ENCODE measurements at regions not wholly inside any gene's neighbourhood (a gene's known extent, or its start where the extent isn't known, plus 50 kb on each side); places are given as distances from the start of the nearest gene placed in this dataset.

- TF ChIP-seq OSR1 (CRISPR knock-in tag; IDR thresholded peaks at IDR 0.05) (no peak), ARNTL (CRISPR knock-in tag; IDR thresholded peaks at IDR 0.05; ENCODE audit: borderline replicate concordance, low read depth) (no peak), PPARA (CRISPR knock-in tag; IDR thresholded peaks at IDR 0.05; ENCODE audit: borderline replicate concordance) (no peak), BACH2 (CRISPR knock-in tag; IDR thresholded peaks at IDR 0.05; ENCODE audit: borderline replicate concordance) (no peak), ISL1 (CRISPR knock-in tag; IDR thresholded peaks at IDR 0.05) (no peak), SNAI2 (CRISPR knock-in tag; IDR thresholded peaks at IDR 0.05) (no peak), TSHZ2 (CRISPR knock-in tag; IDR thresholded peaks at IDR 0.05) (no peak), CSRNP3 (CRISPR knock-in tag; IDR thresholded peaks at IDR 0.05) (no peak), TCF4 (CRISPR knock-in tag; IDR thresholded peaks at IDR 0.05; ENCODE audit: borderline replicate concordance) (no peak), ESRRG (CRISPR knock-in tag; IDR thresholded peaks at IDR 0.05) (no peak), POU6F1 (CRISPR knock-in tag; IDR thresholded peaks at IDR 0.05; ENCODE audit: borderline replicate concordance, low read depth) (no peak), PATZ1 (CRISPR knock-in tag; IDR thresholded peaks at IDR 0.05; ENCODE audit: borderline replicate concordance) (no peak), TOX (CRISPR knock-in tag; IDR thresholded peaks at IDR 0.05; ENCODE audit: borderline replicate concordance) (no peak), CSDC2 (CRISPR knock-in tag; IDR thresholded peaks at IDR 0.05) (no peak), GLIS3 (CRISPR knock-in tag; IDR thresholded peaks at IDR 0.05) (no peak), ZC3H10 (CRISPR knock-in tag; IDR thresholded peaks at IDR 0.05) (no peak), CREB5 (CRISPR knock-in tag; IDR thresholded peaks at IDR 0.05; ENCODE audit: low read depth) (no peak), ZNF8 (CRISPR knock-in tag; IDR thresholded peaks at IDR 0.05) (no peak), ZNF70 (CRISPR knock-in tag; IDR thresholded peaks at IDR 0.05) (no peak)
Observed at GRCh38 chr5:163724305-163724704, 218.9 kb downstream of the MAT2B start.

GRCh38 chr5:163727028-163727427 is 221.6 kb downstream of the MAT2B start:
- no peak for ATAC-seq
- TF ChIP-seq PATZ1 (CRISPR knock-in tag; IDR thresholded peaks at IDR 0.05; ENCODE audit: borderline replicate concordance) (no peak), ZFP30 (CRISPR knock-in tag; IDR thresholded peaks at IDR 0.05) (no peak), PPARA (CRISPR knock-in tag; IDR thresholded peaks at IDR 0.05; ENCODE audit: borderline replicate concordance) (no peak), RARB (CRISPR knock-in tag; IDR thresholded peaks at IDR 0.05) (no peak), ZNF565 (CRISPR knock-in tag; conservative IDR thresholded peaks at IDR 0.05; ENCODE audit: low read depth) (no peak), OSR1 (CRISPR knock-in tag; IDR thresholded peaks at IDR 0.05) (no peak), ARNTL (CRISPR knock-in tag; IDR thresholded peaks at IDR 0.05; ENCODE audit: borderline replicate concordance, low read depth) (no peak), ISL1 (CRISPR knock-in tag; IDR thresholded peaks at IDR 0.05) (no peak), CSRNP3 (CRISPR knock-in tag; IDR thresholded peaks at IDR 0.05) (no peak), POU6F1 (CRISPR knock-in tag; IDR thresholded peaks at IDR 0.05; ENCODE audit: borderline replicate concordance, low read depth) (no peak), ZNF8 (CRISPR knock-in tag; IDR thresholded peaks at IDR 0.05) (no peak), SNAI2 (CRISPR knock-in tag; IDR thresholded peaks at IDR 0.05) (no peak), TSHZ2 (CRISPR knock-in tag; IDR thresholded peaks at IDR 0.05) (no peak)

More at GRCh38 chr5:163724305-163724704, 218.9 kb downstream of the MAT2B start:
- ATAC-seq: no peak

All from SK-N-SH treated with all-trans-retinoic acid at 6 μM for 48 hours (cell line).